ENCODE measurements at regions not wholly inside any gene's neighbourhood (a gene's known extent, or its start where the extent isn't known, plus 50 kb on each side); places are given as distances from the start of the nearest gene placed in this dataset.

DNA sequence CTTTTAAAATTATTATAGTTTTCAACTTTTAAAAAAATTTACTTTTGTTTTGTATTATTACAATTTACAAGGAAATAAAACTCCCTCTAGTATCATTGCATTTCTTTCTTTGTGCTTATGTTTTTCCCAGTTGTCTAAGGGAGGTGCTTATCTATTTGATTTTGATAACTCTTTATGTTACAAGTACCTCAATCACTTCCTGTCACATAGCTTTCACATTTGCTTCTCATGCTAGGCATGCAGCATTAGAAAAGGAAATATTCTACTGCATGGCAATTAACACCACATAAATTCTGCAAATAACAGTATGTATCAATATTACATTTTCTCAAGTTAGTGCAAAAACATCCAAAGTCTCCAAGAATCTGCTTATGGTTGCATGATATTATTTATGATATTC lies 180.3 kb upstream of the HS3ST1 start:
- no peaks in the 10 kb centered on the region for H3K27me3 ChIP-seq (replicated peaks)
- H3K27ac ChIP-seq, result no peak overlapping the region
- TF ChIP-seq, protein P1, sequence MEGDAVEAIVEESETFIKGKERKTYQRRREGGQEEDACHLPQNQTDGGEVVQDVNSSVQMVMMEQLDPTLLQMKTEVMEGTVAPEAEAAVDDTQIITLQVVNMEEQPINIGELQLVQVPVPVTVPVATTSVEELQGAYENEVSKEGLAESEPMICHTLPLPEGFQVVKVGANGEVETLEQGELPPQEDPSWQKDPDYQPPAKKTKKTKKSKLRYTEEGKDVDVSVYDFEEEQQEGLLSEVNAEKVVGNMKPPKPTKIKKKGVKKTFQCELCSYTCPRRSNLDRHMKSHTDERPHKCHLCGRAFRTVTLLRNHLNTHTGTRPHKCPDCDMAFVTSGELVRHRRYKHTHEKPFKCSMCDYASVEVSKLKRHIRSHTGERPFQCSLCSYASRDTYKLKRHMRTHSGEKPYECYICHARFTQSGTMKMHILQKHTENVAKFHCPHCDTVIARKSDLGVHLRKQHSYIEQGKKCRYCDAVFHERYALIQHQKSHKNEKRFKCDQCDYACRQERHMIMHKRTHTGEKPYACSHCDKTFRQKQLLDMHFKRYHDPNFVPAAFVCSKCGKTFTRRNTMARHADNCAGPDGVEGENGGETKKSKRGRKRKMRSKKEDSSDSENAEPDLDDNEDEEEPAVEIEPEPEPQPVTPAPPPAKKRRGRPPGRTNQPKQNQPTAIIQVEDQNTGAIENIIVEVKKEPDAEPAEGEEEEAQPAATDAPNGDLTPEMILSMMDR (IDR thresholded peaks at IDR 0.05; ENCODE audit: low read depth, low read length, missing control alignments), result no peak
- no peak for DNase-seq
- H3K4me3 ChIP-seq (ENCODE audit: low read depth, low read length), result no peak overlapping the region
- in situ Hi-C loops (cut with HindIII; ENCODE audit: low pct_ligation_motif_present, low sequenced_read_pairs), result no loop called here
- H3K36me3 ChIP-seq (replicated peaks), result no peaks in the 10 kb centered on the region

DNA sequence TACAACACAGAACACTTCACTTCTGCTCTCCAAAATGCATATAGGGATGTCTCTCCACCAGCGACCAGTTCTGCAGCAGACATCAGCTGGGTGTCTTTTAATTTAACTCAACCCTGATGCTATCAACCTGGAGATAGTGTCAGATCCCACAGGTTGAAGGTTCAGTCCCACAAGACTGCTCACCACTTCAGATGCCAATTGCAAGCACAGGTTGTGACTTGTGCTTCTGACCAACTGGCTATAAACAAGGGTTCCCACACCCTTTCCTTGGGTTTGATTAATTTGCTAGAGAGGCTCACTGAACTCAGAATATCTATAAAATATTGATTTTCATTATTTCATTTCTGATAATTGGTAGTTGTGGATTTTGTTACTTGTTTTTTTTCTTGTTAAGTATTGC lies 177.4 kb upstream of the HS3ST1 start:
- Histone ChIP-seq H3K4me3 (ENCODE audit: low read depth, low read length) (no peak overlapping the region), H3K27me3 (replicated peaks) (no peaks in the 10 kb centered on the region), H3K27ac (no peak overlapping the region), H3K36me3 (replicated peaks) (no peaks in the 10 kb centered on the region)
- in situ Hi-C loops (cut with HindIII; ENCODE audit: low pct_ligation_motif_present, low sequenced_read_pairs), result no loop called here
- TF ChIP-seq, protein P1 (IDR thresholded peaks at IDR 0.05; ENCODE audit: low read depth, low read length, missing control alignments), result no peak
- DNase-seq, result no peak

DNA sequence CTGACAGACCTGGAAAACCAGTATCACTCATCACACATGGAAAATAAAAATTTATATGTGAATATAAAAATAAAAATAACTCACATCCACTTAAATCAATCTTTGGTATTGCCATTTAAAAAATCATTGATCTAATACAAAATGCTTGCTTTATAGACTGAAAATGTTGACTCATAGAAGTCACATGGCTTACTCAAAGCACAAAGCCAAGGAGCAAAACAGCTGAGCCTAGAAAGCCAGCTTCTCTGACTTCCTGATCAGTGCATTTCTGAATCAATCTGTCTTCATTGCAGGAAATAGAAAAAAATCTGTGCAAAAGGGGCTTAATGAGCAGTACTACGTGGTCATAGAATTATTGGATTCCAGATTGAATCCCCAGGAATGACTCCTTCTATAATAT lies 176.9 kb upstream of the HS3ST1 start:
- H3K27me3 ChIP-seq (replicated peaks), result no peaks in the 10 kb centered on the region
- H3K36me3 ChIP-seq (replicated peaks), result no peaks in the 10 kb centered on the region
- no peak overlapping the region for H3K27ac ChIP-seq
- in situ Hi-C loops (cut with HindIII; ENCODE audit: low pct_ligation_motif_present, low sequenced_read_pairs), result no loop called here
- H3K4me3 ChIP-seq (ENCODE audit: low read depth, low read length), result no peak overlapping the region
- TF ChIP-seq, protein P1 (IDR thresholded peaks at IDR 0.05; ENCODE audit: low read depth, low read length, missing control alignments), result no peak
- DNase-seq, result no peak

DNA sequence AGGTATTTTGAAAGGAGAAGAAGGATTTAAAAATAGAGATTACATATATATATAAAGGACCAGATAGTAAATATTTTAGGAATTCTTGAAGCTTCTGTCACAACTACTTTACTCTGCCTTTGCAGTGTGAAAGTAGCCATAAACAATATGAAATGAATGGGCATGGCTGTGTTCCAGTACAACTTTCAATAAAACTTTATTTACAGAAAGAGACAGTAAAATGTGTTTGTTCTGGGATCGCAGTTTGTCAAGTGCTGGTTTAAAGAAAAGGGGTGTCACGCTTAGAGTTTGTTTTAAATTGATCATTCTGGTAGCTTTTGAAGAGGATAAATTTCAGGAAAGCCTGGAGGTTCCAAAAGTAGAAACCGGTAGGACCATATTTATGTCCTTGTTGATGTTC lies 176.1 kb upstream of the HS3ST1 start:
- Histone ChIP-seq H3K27ac (no peak overlapping the region), H3K36me3 (replicated peaks) (no peaks in the 10 kb centered on the region), H3K4me3 (ENCODE audit: low read depth, low read length) (no peak overlapping the region), H3K27me3 (replicated peaks) (no peaks in the 10 kb centered on the region)
- TF ChIP-seq, protein P1 (IDR thresholded peaks at IDR 0.05; ENCODE audit: low read depth, low read length, missing control alignments), result no peak
- DNase-seq, result no peak
- in situ Hi-C loops (cut with HindIII; ENCODE audit: low pct_ligation_motif_present, low sequenced_read_pairs), result no loop called here

DNA sequence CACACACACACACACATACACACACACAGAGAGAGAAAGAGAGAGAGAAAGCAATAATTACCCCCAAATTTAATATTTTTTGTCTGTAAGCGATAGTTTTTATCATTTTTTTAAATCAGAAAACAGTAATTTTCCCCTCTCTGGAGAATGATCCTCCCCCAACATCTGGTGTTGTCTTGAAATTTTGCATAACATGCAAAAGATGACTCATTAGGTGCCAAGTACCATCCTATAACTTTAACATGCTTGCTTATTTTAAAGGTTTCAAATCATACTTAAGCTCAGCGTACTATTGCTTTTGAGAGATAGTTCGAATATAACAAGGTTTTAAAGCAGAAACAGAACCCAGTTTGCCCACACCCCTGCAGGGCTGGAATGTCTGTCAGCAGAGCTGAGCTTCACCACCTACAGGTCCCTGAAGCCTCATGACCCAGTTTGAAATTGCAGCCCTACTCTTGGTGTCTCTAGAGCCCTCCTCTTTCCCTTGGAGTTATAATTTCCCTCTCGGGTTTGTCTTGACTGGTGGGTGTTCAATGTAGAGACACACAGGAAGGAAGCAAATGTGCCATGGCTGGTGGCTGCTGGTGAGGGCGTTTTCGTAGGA lies 175.0 kb upstream of the HS3ST1 start:
- Histone ChIP-seq H3K27ac (no peak overlapping the region), H3K4me3 (ENCODE audit: low read depth, low read length) (no peak overlapping the region)
- in situ Hi-C loops (cut with HindIII; ENCODE audit: low pct_ligation_motif_present, low sequenced_read_pairs), result no loop called here

More for the DNA sequence above, 175.0 kb upstream of the HS3ST1 start:
- Histone ChIP-seq H3K27me3 (replicated peaks) (no peaks in the 10 kb centered on the region), H3K36me3 (replicated peaks) (no peaks in the 10 kb centered on the region)
- TF ChIP-seq, protein P1 (IDR thresholded peaks at IDR 0.05; ENCODE audit: low read depth, low read length, missing control alignments), result no peak
- DNase-seq, result no peak
